ENCODE measurements at regions not wholly inside any gene's neighbourhood (a gene's known extent, or its start where the extent isn't known, plus 50 kb on each side); places are given as distances from the start of the nearest gene placed in this dataset.
A peak's percentile ranks its signal among the peaks of the same experiment; 100 is the strongest.

DNA sequence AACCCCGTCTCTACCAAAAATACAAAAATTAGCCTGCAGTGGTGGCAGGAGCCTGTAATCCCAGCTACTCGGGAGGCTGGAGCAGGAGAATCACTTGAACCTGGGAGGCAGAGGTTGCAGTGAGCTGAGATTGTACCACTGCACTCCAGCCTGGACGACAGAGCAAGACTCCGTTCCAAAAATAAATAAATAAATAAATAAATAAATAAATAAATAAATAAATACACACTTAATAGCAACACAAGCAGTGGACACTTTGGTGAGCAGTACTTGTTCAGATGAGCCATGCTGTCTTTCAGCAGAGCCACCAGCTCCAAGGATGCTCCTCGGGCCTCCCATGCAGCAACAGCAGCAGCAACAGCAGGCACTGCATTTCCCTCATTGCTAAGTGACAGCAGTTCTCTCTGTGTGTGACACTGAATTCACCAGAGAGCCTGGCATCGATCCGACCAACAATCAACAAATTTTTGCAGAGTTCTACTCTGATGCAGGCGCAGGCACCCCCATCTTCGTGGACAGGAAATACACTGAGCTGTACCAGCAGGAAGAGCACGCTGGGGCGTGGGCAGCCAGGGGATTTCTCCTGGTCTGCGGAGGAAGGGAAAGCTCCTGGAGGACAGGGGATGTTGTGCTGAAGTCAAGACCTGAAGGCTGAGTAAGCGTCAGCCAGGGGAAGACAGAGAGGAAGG lies 54.0 kb upstream of the SNX9 start:
- Histone ChIP-seq H2AFZ (ENCODE audit: low read length) (no peak overlapping the region), H3K4me3 (ENCODE audit: extremely low read depth in 1 of 4, insufficient read depth in 2 of 4, low read depth in 3 of 4, low read length in 4 of 4) (no peak overlapping the region), H4K20me1 (replicated peaks in 1 of 2; ENCODE audit: control insufficient read depth in 1 of 2, insufficient read depth in 2 of 2, low read length in 2 of 2) (no peaks in the 10 kb centered on the region), H3K36me3 (ENCODE audit: control insufficient read depth in 2 of 4, insufficient read depth in 4 of 4, low read length in 3 of 4) (no peaks in the 10 kb centered on the region), H3K23ac (ENCODE audit: insufficient read length) (no peak overlapping the region), H3K4me2 (ENCODE audit: insufficient read depth in 1 of 2, low read depth in 2 of 2, low read length in 2 of 2) (no peak overlapping the region), H3K4ac (replicated peaks; ENCODE audit: insufficient read length, low read depth, low read length) (no peak overlapping the region), H3K9me3 (ENCODE audit: insufficient read depth in 2 of 2, low read depth in 1 of 2, low read length in 1 of 2) (no peaks in the 10 kb centered on the region), H2BK20ac (ENCODE audit: low read length) (peak overlapping the region; percentile 8; the same call in 1 of the 2 replicates), H3K27me3 (replicated peaks in 1 of 4; ENCODE audit: control insufficient read depth in 3 of 4, extremely low read depth in 1 of 4, insufficient read depth in 3 of 4, low read length in 3 of 4) (no peaks in the 10 kb centered on the region), H3K18ac (ENCODE audit: extremely low read depth, low read length) (no peak overlapping the region; the same call in 1 of the 2 replicates), H2BK5ac (ENCODE audit: low read depth, low read length) (peak overlapping the region; percentile 48), H3K27ac (ENCODE audit: low read depth, low read length) (no peak overlapping the region), H4K5ac (ENCODE audit: insufficient read length, low read depth, low read length) (no peak overlapping the region), H2AK5ac (ENCODE audit: low read depth, low read length) (no peak overlapping the region), H4K91ac (replicated peaks; ENCODE audit: insufficient read length, low read length) (peak overlapping the region; percentile 88), H3K23me2 (ENCODE audit: low read depth, low read length) (no peaks in the 10 kb centered on the region; the same call in 1 of the 2 replicates), H3K79me1 (ENCODE audit: low read depth, low read length) (no peaks in the 10 kb centered on the region), H2BK120ac (replicated peaks; ENCODE audit: low read depth, low read length) (no peak overlapping the region), H2BK12ac (ENCODE audit: low read depth, low read length) (peak overlapping the region; percentile 94; the same call in 1 of the 2 replicates), H3K56ac (replicated peaks; ENCODE audit: insufficient read length, low read depth, low read length) (no peak overlapping the region), H2BK15ac (ENCODE audit: low read length) (0 out of 2 replicates have a peak overlapping the region, but pooled peaks have one; percentile 77), H3K9ac (replicated peaks in 1 of 4; ENCODE audit: extremely low read depth in 1 of 4, low read depth in 3 of 4, low read length in 3 of 4) (no peak overlapping the region), H3K14ac (ENCODE audit: insufficient read length) (no peak overlapping the region), H3K79me2 (ENCODE audit: control insufficient read depth in 1 of 2, insufficient read depth in 2 of 2, low read length in 2 of 2) (no peaks in the 10 kb centered on the region), H3K4me1 (replicated peaks in 1 of 4; ENCODE audit: control insufficient read depth in 3 of 4, insufficient read depth in 4 of 4, low read length in 3 of 4) (peaks cover 3 to 7% (median 5%) of the 10 kb centered on the region in 4 experiments; a peak in 3 of 7 replicates), H4K8ac (ENCODE audit: extremely low read depth, insufficient read depth, low read length) (peak overlapping the region; percentile 79; the same call in 1 of the 2 replicates)
- CTCF ChIA-PET (ENCODE audit: partially characterized antibody) = interaction anchor here (1.2 to 1.5 kb wide), 3 partner anchors 11 to 100 kb away, joined by 4 to 5 read pairs (median 4); no protein-coding TSS in a partner anchor
- 90% methylated on average over 13 of the region's 13 CpGs; no CpG with 5 or more reads in 1 of the 2 experiments for WGBS, 2 experiments (ENCODE audit: extremely low coverage in 1 of 2, insufficient coverage in 1 of 2, insufficient read length in 1 of 2, insufficient replicate concordance in 2 of 2, low coverage in 1 of 2, low lambda C conversion rate in 2 of 2, missing lambda C conversion rate in 1 of 2)
- no peak for DNase-seq (ENCODE audit: low read depth in 1 of 2, low spot score in 2 of 2)
- no peak for FAIRE-seq
- POLR2A ChIA-PET (ENCODE audit: partially characterized antibody) = no interaction called here
- TF ChIP-seq CTBP2 (IDR thresholded peaks at IDR 0.05; ENCODE audit: borderline replicate concordance, insufficient read depth, insufficient read length, low read length) (no peak), PHF8 (conservative IDR thresholded peaks at IDR 0.05; ENCODE audit: low read depth, low read length) (no peak), NRF1 (IDR thresholded peaks at IDR 0.05; ENCODE audit: low read depth, low read length) (no peak), SUZ12 (IDR thresholded peaks at IDR 0.05; ENCODE audit: low read length) (no peak), KDM5A (IDR thresholded peaks at IDR 0.05; ENCODE audit: low read length) (no peak), HDAC2 (IDR thresholded peaks at IDR 0.05; ENCODE audit: borderline replicate concordance in 1 of 2, low read depth in 2 of 2, low read length in 2 of 2) (no peak), EGR1 (IDR thresholded peaks at IDR 0.05; ENCODE audit: borderline replicate concordance, low read depth, low read length) (no peak), SRF (IDR thresholded peaks at IDR 0.05; ENCODE audit: low read depth, low read length) (no peak)
- TF ChIP-seq, protein P1, sequence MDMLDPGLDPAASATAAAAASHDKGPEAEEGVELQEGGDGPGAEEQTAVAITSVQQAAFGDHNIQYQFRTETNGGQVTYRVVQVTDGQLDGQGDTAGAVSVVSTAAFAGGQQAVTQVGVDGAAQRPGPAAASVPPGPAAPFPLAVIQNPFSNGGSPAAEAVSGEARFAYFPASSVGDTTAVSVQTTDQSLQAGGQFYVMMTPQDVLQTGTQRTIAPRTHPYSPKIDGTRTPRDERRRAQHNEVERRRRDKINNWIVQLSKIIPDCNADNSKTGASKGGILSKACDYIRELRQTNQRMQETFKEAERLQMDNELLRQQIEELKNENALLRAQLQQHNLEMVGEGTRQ (IDR thresholded peaks at IDR 0.05; ENCODE audit: low read length) = no peak
- TF ChIP-seq, protein P2, sequence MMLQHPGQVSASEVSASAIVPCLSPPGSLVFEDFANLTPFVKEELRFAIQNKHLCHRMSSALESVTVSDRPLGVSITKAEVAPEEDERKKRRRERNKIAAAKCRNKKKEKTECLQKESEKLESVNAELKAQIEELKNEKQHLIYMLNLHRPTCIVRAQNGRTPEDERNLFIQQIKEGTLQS (IDR thresholded peaks at IDR 0.05; ENCODE audit: insufficient read depth, low read depth, low read length) = no peak
